ENCODE measurements at regions not wholly inside any gene's neighbourhood (a gene's known extent, or its start where the extent isn't known, plus 50 kb on each side); places are given as distances from the start of the nearest gene placed in this dataset.

DNA sequence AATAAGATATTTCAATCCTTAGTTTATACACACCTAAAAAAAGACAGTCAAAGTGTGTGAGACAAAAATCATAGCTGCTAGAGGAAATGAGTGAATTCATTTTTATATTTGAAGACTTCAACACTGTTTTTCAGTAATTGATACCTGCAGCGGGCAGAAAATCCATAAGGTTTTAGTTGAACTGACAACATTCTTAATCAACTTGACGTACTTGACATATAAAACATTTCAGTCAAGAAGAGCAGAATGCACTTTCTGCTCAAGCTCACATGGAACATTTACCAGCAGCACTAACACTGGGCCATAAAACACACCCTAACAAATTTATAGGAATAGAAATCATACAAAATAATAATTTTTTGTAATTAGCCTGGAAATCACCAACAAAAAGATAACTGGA, 959.6 kb upstream of the SOX11 start (continued):
- TF ChIP-seq, protein P1, sequence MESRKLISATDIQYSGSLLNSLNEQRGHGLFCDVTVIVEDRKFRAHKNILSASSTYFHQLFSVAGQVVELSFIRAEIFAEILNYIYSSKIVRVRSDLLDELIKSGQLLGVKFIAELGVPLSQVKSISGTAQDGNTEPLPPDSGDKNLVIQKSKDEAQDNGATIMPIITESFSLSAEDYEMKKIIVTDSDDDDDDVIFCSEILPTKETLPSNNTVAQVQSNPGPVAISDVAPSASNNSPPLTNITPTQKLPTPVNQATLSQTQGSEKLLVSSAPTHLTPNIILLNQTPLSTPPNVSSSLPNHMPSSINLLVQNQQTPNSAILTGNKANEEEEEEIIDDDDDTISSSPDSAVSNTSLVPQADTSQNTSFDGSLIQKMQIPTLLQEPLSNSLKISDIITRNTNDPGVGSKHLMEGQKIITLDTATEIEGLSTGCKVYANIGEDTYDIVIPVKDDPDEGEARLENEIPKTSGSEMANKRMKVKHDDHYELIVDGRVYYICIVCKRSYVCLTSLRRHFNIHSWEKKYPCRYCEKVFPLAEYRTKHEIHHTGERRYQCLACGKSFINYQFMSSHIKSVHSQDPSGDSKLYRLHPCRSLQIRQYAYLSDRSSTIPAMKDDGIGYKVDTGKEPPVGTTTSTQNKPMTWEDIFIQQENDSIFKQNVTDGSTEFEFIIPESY (IDR thresholded peaks at IDR 0.05; ENCODE audit: extremely low read depth, insufficient replicate concordance, low read length) = no peak
- TF ChIP-seq CBX3 (IDR thresholded peaks at IDR 0.05; ENCODE audit: low read depth) (no peak), JUND (IDR thresholded peaks at IDR 0.05) (no peak), CEBPB (IDR thresholded peaks at IDR 0.05; ENCODE audit: low read depth) (no peak), FOSL1 (IDR thresholded peaks at IDR 0.05; ENCODE audit: low read depth) (no peak), SRF (IDR thresholded peaks at IDR 0.05; ENCODE audit: low read depth) (no peak)

DNA sequence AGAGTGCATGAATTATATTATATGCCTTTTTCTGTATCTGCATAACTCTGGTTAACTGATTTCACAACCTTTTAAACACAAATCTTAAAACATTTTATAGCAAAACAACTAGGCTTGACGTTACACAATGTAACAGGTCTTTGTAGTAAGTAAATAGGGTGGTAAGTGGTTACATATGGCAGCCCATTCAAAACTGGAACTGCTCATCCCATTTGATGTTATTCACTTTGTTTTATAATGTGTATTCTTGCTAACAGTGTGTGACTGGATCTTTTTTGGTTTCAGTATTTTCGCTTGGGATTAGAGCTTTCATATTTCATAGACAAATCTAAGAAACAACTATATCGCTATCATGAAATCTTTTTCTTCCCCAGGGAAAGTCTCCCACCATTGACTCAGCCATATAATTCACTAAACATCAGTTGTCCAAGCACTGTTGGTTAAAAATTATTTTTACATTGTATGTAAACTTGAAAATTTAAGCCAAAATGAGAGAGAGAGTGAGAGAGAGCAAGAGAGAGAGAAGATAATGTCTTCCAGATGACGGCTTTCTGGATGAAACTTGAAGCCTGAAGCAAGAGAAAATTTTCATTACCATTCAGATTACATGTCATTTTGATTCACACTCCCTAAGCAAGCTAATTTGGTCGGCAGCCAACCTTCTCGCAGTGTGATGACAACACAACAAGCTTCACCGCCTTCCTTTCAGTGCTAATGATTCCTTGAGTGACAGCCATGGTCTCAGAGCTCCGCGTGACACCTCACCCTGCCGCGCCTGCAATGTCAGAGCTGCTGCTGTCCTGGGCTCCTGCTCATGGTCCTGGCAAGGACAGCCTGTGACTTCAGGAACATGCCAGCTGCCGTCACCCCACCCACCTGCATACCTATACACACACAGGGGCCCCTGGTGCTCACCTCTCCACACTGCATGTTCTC, 946.9 kb upstream of the SOX11 start:
- peaks cover 5 to 19% of the 10 kb centered on the region in 2 experiments; a peak in 2 of 4 replicates for H3K9me3 ChIP-seq (ENCODE audit: control insufficient read depth in 1 of 2, insufficient read depth in 1 of 2, low read depth in 1 of 2, low read length in 2 of 2)
- H3K27ac ChIP-seq (ENCODE audit: low read depth, low read length) = no peak overlapping the region
- no peak for ATAC-seq
- no peak overlapping the region for H2AFZ ChIP-seq (ENCODE audit: low read depth, low read length, poor library complexity, severe bottlenecking)
- TF ChIP-seq CEBPB (IDR thresholded peaks at IDR 0.05; ENCODE audit: low read depth) (no peak), ELF1 (IDR thresholded peaks at IDR 0.05; ENCODE audit: borderline replicate concordance, low read depth) (no peak), SP1 (IDR thresholded peaks at IDR 0.05; ENCODE audit: low read depth) (no peak), EZH2phosphoT487 (IDR thresholded peaks at IDR 0.05; ENCODE audit: borderline replicate concordance) (no peak)
- TF ChIP-seq, protein P1 (IDR thresholded peaks at IDR 0.05; ENCODE audit: extremely low read depth, insufficient replicate concordance, low read length) = no peak
- H3K9me2 ChIP-seq (ENCODE audit: insufficient read depth) = no peaks in the 10 kb centered on the region
- DNase-seq (ENCODE audit: low read depth, low spot score) = no peak
- ChIA-PET CTCF (no interaction called here), RAD21 (ENCODE audit: low non-redundant PET in 1 of 2, low total read pairs in 2 of 2, uncharacterized antibody in 2 of 2, unreplicated experiment in 2 of 2) (no interaction called here), POLR2A (no interaction called here)
- BruUV-seq (replicated peaks) = no TSS peak
- no peaks in the 10 kb centered on the region for H3K79me2 ChIP-seq (ENCODE audit: insufficient read depth, low read length)
- H3K36me3 ChIP-seq (ENCODE audit: control insufficient read depth in 1 of 2, insufficient read depth in 2 of 2, low read length in 2 of 2) = no peaks in the 10 kb centered on the region
- no peak overlapping the region for H3K9ac ChIP-seq (ENCODE audit: low read length)
- H3K27me3 ChIP-seq (ENCODE audit: insufficient read depth, low read length) = no peaks in the 10 kb centered on the region
- no peaks in the 10 kb centered on the region for H4K20me1 ChIP-seq (ENCODE audit: insufficient read depth)
- H3K4me2 ChIP-seq (ENCODE audit: low read length) = no peak overlapping the region
- intact Hi-C loops (cut with micrococcal nuclease) = no loop called here
- no peaks in the 10 kb centered on the region for H3K4me1 ChIP-seq (ENCODE audit: control insufficient read depth in 1 of 2, insufficient read depth in 2 of 2, low read length in 2 of 2)
- H3K4me3 ChIP-seq (replicated peaks in 1 of 2; ENCODE audit: low read depth in 1 of 2, low read length in 2 of 2) = no peak overlapping the region
